ENCODE measurements at regions not wholly inside any gene's neighbourhood (a gene's known extent, or its start where the extent isn't known, plus 50 kb on each side); places are given as distances from the start of the nearest gene placed in this dataset.
"Not testable (repeated sequence)": the region's sequence is repeated elsewhere in the genome, so short reads cannot be mapped to it uniquely, and the experiment has no call there.

DNA sequence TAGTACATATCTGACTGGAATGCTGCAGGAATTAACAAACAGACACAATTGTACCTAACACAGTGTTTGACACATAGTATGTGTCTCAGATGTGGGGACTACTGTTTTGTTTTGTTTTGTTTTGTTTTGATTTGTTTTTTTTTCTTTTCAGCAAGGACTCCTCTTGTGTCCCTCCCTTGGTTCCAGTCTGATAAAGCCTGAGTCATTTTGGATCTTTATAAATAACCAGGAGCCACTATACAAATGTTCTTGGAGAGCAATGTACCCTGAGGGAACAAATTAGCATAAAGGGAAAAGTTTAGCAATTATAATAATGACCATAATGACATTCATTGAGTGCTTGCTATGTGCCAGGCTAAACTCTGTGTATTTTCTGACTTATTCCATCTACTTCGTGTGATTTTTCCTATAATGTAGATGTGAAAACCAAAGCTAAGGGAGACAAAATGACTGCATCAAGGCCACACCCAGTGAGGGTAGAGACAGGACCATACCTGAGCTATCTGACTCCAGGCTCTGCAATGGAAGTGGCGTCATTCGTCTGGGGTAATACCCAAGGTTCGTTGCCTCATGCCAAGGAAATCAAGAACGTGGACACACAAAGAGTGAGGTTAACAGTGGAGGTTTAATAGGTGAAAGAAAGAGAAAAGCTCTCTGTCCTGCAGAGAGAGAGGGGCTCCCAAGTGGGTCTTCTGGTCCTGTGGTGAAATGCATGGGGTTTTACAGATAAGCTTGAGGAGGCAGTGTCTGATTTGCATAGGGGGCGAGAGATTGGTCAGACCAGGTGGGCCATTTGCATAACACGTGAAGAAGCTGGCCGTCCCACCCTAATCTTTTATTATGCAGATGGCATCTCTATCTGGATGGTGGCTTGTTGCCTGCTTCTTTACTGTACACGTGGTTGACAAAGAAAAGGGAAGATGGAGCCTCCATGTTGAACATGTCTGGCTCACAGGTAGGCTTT lies 285.5 kb upstream of the SFSWAP start:
- DNase-seq, result no peak

DNA sequence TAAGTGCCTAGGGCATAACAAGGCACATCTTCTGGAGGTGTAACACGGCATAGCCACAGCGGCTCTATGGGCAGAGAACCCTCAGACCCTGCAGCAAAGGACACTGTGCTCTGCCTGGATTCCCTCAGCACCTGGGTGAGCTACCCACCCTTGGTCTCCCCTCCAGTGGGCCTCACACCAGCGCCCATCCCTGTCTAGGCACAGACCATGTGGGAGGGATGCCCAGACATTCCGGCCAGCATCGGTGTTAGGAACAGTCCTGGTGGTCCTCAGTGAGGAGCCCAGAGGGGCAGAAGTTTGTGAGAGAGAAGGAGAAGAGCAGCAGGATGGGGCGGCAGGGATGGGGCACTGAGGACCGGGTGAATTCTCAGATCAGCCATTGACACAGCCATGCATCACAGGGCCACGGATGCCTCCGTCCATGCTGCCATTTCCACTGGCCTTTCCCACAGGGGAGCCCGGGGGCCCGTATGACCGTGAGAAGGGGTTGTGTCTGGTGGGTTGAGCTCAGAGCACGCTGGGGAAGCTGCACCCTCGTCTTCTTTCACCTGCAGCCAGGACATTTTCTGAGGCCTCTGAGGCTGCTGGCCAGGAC lies 282.7 kb upstream of the SFSWAP start:
- no peak for DNase-seq

DNA sequence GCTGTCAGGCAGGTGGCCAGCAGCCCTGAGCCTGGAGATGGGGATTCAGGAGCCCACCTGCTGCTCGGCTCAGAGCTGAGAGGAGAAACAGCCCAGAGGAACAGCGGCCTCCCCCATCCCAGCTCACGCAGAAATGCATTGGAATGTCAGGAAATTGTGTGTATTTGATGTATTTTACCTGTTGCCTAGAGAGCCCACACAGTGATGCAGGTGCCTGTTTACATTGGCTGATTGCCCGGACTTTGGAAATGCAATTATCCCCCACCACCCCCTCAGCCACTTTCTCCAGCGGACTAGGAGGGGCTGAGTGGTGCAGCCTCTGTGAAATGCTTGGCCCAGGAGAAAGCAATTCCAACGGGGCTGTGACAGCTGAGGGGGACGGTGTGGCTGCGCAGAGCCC lies 281.7 kb upstream of the SFSWAP start:
- not testable (repeated sequence) for DNase-seq

DNA sequence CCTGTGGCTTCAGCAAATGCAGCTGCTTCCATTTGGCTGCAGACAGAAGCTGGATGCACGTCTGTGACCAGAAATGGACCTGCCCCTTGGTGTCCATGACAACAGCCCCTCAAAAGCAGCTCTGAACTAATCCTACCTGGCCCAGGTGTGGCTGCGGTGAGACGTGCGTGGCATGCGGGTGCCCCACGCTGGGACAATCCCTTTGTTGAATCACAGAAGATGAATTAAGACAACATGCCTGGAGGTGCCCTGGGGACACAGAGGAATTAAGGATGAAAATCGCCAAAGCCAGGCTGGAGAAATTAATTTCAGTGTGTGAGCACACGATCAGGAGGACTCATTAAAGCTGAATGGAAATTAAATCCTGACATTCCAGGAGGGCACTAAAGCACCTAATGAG lies 281.2 kb upstream of the SFSWAP start:
- DNase-seq, result not testable (repeated sequence)

DNA sequence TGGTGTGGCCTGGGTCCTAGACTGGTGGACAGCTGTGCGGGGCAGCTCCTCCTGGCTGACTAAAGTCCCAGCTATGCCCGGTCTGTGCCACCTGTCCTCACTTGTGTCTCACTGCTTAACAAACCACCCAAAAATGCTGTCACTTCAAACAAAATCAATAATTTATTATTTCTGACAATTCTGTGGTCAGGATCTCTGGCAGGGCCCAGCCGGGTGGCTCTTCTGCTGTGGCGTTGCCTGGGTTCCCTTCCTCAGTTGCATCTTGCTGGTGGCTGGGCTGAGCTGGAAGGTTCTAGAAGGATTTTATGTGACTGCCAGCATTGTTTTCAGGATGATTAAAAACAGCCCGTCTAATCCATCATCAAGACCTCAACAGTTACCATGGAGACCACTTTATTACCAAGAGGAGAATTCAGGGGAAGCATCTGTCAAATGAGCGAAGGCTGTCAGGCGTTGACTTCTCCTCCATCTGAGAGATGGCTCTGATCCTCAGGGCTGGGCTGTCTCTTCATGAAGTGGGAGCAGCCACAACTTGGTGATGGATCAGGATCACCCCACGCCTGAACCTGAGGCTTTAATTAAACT lies 280.6 kb upstream of the SFSWAP start:
- DNase-seq, result no peak

DNA sequence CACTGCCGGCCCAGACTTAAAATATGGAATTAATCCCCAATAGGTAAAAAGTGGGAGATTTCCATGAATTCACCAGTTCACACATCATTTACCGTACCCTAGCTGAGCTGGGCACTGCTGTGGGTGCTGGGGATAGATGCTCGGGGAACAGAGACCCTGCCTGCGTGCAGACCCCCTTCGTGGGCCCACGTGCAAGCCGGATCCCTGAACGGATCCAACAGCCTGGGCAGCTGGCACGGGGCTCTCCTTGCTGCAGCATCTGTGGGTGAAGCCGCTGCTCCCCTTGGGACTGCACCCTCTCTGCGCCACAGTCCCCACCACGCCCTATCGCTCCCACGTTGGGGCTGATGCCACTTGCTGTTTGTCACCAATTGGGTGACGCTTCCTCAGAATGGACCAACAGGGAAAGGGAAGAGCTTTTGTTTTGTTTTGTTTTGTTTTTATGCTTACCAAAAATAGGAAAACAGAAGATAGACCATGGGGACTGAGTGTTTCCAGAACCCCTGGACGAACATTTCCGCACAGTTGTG lies 279.7 kb upstream of the SFSWAP start:
- not testable (repeated sequence) for DNase-seq

DNA sequence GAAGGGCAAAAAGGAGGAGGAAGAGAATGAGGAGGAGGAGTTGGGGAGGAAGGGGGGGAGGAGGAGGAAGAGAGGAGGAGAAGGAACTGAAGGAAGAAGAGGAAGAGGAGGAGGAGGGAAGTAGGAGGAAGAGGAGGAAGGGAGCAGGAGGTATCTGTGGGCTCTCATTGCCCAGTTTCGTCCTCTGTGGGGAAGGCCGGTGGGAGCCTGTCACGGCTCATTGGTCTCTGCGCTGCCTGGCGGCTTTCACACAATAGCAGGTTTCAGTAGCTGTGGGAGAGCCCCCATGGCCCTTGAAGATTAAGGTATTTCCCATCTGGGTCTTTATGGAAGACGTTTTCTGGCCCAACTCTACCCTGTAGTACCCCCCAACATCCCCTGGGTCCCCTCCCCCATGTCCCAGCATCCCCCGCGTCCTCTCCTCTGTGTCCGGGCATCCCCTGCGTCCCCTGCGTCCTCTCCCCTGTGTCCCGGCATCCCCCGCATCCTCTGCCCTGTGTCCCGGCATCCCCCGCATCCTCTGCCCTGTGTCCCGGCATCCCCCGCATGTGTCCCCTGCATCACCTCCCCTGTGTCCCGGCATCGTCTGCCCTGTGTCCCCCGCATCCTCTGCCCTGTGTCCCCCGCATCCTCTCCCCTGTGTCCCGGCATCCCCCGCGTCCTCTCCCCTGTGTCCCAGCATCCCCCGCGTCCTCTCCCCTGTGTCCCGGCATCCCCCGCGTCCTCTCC lies 278.2 kb upstream of the SFSWAP start:
- DNase-seq, result no peak

DNA sequence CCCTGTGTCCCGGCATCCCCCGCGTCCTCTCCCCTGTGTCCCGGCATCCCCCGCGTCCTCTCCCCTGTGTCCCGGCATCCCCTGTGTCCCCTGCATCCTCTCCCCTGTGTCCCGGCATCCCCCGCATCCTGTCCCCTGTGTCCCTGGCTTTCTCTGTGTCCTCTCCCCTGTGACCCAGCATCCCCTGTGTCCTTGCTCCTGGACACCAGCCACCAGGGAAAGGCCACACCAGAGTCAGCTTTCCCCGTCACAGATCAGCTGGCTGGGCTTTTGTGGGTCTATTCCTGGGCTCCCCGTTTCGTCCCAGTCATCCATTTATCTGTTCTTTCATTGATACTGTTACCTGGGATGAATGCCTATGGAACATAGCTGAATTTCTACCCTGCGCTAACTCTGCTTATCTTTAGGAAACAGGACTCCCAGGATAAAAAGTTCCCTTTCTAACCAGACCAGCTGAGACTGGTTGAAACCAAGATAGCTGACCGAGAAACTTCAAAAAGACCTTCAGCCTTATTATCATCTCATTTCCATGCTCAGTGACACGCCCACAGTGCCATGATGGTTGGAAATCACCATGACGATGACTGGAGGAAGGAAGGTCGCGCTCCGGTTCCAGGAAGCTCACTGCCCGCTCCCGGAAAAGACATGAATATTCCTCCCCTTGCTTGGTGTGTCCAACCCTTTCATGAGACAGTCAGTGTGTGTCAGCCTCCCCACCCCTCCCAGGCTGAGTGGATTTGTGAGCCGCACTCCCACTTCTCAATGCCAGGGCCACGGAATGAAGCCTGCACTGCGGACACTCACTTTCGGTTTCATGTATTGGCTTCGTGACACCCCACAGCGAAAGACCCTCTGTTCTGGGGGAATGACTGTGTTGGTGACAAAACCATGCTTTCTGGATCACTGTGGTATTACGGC lies 276.4 kb upstream of the SFSWAP start:
- no peak for DNase-seq

DNA sequence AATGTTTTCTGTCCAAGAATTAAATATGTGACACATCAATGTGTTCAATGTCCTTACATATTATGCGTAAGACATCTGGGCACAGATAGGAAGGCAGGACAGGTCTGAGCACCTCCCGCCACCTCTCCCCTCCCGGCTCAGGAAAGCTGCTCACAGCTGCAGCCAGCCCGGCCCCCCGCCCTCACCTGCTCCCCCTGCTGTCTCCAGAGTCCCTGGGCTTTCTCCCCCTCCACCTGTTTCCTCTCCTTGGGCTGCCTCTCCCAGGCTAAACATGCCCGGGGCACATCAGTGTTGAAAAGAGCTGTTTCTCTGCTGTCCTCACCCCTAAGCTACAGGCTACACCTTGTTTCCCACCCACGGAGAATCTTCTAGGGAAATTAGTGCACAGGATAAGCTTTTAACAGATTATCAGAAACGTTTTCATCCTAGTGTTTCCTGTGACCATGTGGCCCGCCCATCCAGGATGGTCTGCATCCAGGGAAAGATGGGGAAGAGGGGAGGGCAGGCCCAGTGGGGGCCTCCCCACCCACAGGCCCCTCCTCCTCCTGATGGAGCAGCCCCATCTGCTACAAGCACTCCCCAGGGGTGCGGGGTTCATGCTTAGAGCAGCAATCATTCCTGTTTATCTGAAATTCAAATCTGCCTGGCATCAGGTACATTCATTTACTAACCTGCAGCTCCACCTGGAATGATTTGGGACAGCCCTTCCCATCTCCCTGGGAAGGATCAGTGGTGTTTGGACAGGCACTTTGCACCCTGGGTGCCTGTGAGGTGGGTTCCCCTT lies 273.8 kb upstream of the SFSWAP start:
- no peak for DNase-seq

DNA sequence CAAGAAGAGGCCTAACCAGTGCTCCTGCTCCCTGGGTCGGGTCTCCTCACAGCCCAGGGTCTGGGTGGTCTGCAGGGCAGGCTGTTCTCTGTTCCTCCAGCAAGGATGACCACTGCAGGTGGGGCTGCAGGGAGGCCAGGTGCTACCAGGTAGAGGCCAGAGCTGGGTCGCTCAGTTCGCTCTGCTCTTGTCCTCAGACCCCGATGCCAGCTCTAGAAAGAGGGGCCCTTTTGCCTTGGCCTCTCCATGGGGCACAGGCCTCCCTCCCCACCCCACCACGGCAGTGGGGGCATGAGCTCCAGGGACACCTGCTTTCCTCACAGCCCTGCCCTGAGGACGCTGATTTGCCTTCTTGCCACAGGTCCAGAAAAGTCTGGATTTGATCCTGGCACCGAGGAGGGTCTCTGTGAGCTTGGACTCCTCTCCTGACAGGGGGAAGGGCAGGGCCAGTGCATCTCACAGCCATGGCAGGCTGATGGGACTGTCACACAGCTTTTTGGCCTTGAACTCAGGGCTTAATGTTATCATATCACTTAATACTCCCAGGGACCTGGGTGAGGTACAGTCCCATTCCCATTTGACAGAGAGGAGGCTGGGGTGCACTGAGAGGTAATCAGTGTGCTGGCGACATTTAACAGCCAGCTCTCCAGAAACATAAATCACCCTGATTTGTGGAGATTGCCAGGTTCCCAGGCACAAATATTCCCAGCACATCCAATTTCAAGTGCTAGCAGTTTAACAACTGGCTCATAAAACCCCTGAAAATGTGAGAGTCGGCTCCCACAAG lies 273.0 kb upstream of the SFSWAP start:
- no peak for DNase-seq

DNA sequence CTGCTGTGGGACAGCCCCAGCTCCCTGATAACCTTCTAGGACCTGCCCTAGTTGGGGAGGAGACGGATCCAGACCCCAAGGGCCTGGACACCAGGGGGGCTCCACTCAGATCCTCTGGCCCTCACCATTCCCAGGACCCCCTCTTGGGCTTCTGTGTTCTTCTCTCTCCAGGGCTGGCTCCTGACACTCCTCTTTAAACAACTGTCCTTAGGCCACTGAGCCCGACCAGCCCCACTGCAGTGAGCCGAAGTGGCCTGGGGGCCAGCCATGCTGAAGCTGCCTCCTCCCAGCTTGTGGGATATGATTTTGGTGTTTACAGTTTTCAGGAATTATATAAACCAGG lies 272.4 kb upstream of the SFSWAP start:
- not testable (repeated sequence) for DNase-seq

DNA sequence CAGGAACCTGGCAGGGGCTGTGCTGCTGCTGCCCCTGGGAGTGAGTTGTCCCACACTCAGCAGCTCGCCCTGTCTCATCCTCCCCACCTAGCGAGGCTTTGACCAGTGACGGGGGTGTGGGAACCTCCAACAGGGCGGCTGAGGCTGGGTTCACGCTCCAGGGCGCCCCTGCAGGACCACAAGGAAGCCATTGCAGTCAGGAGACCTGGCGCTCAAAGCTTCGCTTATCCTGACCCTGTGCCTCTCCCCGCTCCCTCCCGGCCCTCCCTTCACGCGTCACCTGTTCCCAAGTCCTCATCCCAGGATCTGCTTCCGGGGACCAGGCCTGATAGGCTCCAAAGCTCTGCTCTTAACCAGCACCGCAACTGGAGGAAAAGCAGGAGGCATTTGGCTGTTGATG lies 272.0 kb upstream of the SFSWAP start:
- no peak for DNase-seq

DNA sequence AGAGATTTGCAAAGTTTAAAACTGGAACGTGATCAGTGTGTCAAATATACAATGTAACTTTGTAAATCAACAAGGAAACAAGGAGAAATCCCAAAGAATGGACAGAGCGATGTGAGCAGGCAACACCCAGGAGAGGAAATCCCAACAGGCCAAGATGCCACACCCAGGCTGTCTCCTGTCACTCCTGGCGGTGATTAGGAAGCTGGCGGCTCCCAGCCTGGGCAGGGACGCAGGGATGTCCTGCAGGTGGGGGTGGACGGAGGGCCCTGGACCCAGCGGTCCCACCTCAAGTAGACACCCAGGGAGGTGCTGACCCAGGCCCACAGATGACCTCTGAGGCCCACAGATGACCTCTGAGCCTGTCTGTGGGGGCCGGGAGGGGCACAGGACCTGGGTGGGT lies 271.1 kb upstream of the SFSWAP start:
- DNase-seq, result not testable (repeated sequence)

DNA sequence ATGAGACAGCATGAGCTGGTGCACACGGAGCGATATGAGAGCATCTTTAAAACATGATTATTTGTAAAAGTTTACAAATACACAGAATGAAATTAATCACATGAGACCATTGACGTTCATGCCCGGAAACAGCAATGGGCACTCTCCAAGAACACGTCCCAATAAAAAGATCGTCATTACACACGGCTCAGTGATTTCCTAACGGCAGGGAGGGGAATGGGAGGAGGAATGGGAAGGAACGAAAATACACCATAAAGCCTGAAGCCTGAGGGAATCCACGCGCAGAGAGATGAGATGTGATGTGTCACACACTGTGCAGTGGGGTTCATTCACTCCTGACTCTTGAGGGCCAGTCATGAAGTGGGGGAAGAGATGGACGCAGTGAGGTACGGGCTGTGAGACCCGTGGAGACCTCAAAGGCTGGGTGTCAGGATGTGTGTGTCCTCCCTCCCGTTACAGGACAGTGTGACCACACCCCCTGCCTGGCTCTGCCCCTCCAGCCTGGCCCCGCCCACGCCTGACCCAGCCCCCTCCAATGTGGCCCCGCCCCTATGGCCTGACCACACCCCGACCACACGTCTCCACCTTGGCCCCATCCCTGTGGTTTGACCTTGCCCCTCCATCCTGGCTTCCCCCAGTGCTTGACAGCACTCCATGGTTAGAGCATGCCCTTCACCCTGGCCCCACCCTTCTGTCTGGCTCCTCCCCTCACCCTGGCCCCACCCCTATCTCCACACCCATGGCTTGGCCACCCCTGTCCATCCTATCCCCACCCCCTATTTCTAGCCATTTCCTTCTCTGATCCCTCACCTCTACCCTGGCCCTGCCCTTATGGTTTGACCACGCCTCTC lies 270.5 kb upstream of the SFSWAP start:
- not testable (repeated sequence) for DNase-seq

DNA sequence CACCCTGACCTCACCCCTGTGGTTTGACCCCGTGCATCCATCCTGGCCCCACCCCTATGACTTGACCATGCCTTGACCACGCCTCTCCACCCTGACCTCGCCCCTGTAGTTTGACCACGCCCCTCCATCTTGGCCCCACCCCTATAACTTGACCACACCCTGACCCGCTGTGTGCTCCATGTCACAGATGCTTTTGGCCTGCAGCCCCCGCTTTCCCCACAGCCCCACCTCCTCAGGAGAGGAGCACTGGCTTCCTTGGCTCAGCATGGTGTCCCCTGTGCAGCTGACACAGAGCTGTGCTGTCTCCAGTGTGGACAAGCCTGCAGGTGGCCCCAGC lies 269.9 kb upstream of the SFSWAP start:
- no peak for DNase-seq

DNA sequence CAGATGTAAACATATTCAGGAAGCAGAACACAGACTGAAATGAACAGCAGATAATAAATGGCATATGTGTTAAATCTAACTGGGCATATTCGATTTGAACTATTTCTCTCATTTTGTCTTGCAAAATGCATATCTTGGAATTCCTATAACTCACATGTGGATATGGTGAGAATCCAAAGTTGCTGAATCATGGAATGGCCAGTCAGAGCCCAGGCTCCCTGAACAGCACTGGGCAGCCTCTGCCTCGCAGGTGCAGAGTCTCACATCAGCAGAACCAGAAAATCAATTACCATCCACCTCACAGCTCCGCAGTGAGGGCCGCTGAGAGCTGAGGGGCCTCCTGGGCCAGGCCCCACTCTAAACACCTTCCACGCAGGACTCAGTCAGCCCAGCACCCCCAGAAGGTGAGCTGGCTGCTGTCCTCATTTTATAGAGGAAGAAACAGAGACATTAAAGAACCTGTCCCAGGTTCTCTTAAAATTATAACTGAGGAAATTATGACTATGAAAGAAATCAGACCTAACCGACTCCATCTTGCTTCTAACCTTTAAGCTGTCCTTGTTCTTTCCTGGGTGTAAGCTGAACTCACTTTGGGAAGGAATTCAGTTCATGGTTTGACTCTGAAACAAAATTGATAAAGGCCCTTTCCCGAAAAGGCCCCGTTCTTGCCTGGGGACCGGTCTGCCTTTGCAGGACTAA lies 269.1 kb upstream of the SFSWAP start:
- no peak for DNase-seq

DNA sequence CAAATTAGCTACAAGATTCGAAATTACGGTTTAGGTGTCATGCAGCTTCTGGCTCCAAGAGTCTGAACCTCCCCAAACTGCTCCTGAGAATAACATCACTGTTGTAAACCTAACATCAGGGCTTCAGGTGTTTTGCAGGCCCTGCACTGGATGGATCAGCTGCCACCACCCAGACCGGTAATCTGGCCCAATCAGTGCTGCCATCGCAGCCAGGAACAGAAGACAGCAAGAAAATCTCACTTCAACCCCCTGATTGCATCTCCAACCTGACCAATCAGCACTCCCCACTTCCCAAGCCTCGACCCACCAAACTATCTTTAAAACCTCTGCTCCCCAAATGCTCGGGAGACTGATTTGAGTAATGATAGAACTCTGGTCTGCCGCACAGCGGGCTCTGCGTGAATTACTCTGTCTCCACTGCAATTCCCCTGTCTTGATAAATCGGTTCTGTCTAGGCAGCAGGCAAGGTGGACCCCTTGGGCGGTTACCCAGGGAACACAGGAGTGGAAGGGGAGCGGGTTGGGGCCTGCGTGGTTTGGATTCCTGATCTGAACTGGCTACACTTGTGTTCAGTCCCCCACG lies 268.5 kb upstream of the SFSWAP start:
- DNase-seq, result no peak
